Heart left ventricle (tissue), 16 donors: ENCODE measurements at regions not wholly inside any gene's neighbourhood (a gene's known extent, or its start where the extent isn't known, plus 50 kb on each side); places are given as distances from the start of the nearest gene placed in this dataset.
A peak's percentile ranks its signal among the peaks of the same experiment; 100 is the strongest.
"Not testable (repeated sequence)": the region's sequence is repeated elsewhere in the genome, so short reads cannot be mapped to it uniquely, and the experiment has no call there.

ENCODE experiments used
- ATAC-seq, 4 donors: fragments of 200-7000 bp; cut with Tn5 transposase; one replicate each; pipeline ENCODE4 v1.9.1; 2020 to 2022; ENCODE audit warnings: moderate library complexity in 4 of 4, mild to moderate bottlenecking in 3 of 4, moderate number of reproducible peaks in 1 of 4
- DNase-seq, 5 donors: peaks; one replicate each; pipeline ENCODE4 v3.0.0-alpha.2; 2020
- H3K27ac ChIP-seq, 12 donors: fragments of 200-600 bp; sonication (generic) in 4 of 12; one replicate each; pipeline versions ENCODE4 v1.5.0 to v1.8.0; 2016 to 2022; ENCODE audit warnings: mild to moderate bottlenecking in 2 of 12
- H3K27me3 ChIP-seq, 9 donors: fragments of 200-600 bp; sonication (generic) in 2 of 9; one replicate each; pipeline versions ENCODE4 v1.5.1 to v1.8.0; 2016 to 2022; ENCODE audit warnings: mild to moderate bottlenecking in 3 of 9
- H3K36me3 ChIP-seq, 9 donors: fragments of 200-600 bp; sonication (generic) in 2 of 9; one replicate each; pipeline versions ENCODE4 v1.5.0 to v1.8.0; 2018 to 2022; ENCODE audit warnings: mild to moderate bottlenecking in 2 of 9
- H3K4me1 ChIP-seq, 12 donors: fragments of 200-600 bp; sonication (generic) in 4 of 12; one replicate each; pipeline versions ENCODE4 v1.5.0 to v1.8.0; 2016 to 2022; ENCODE audit warnings: mild to moderate bottlenecking in 3 of 12
- H3K4me3 ChIP-seq, 12 donors: fragments of 200-600 bp; sonication (generic) in 4 of 12; one replicate each; pipeline versions ENCODE4 v1.5.0 to v1.8.0; 2017 to 2022; ENCODE audit warnings: mild to moderate bottlenecking in 9 of 12, moderate library complexity in 4 of 12
- H3K9me3 ChIP-seq, 12 donors: fragments of 200-600 bp; sonication (generic) in 4 of 12; one replicate each; pipeline versions ENCODE4 v1.5.0 to v1.8.0; 2016 to 2022; ENCODE audit warnings: mild to moderate bottlenecking in 1 of 12
- POLR2A ChIP-seq, 2 donors: fragments of 450-650 bp; IDR thresholded peaks; one replicate each; pipeline ENCODE4 v1.6.1; 2017; ENCODE audit warnings: antibody characterized with exemption in 2 of 2, mild to moderate bottlenecking in 2 of 2, moderate library complexity in 2 of 2
- WGBS, 4 donors: extraction: QIAGEN DNeasy Blood & Tissue Kit in 2 of 4; methylation state at CpG; one replicate each; pipeline versions ENCODE4 v1.1.5 to v1.1.7; 2013 to 2018; 5-methylcytosine and 5-hydroxymethylcytosine counted together
- intact Hi-C, 10 donors: fragments of 100-400 bp; cut with DNase I; formaldehyde crosslinking; loops; one replicate each; pipeline versions ENCODE4 v1.11.1 to v1.14.2; 2022
- TF ChIP-seq, protein P1 (sequence below), 12 donors: fragments of 200-600 bp; sonication (generic) in 4 of 12; IDR thresholded peaks; one replicate each; pipeline versions ENCODE4 v1.5.0 to v1.8.0; 2018 to 2022; ENCODE audit warnings: antibody characterized with exemption in 12 of 12, mild to moderate bottlenecking in 5 of 12
- donor health status: ischemic (EF 13 %, LVEDD 7.1; RV severe dilation, severe dysfunction).
- donor health status: healthy with polysubstance abuse.
- donor health status: DM: no; HTN: yes; CAD: no.
- donor health status: DM: no; HTN: no; CAD: no.
- donor health status: ischemic (EF 25% LVEDD 6.9; RV normal size, moderate dysfunction).
- donor health status: ischemic (EF 25% LVEDD 5.7; RV mildly dilated, moderate dysfunction).
- donor health status: healthy.
- donor health status: DM: yes; HTN: yes; CAD: no.
- donor health status: ischemic (EF 35%, LVEDD 5.7; RV mildly dilated, moderate dysfunction).
- donor health status: nonischemic (EF 11% LVEDD 7.7; RV severe dilation, severe dysfunction).
- donor health status: DM: yes; HTN: yes; CAD: no.
- donor health status: PGD.
- donor health status: ischemic (EF 29% LVEDD 5.4; RV normal size, mild dysfunction).
- donor health status: nonischemic (EF 23%, LVEDD 6.1; RV moderate dilation, normal function).

DNA sequence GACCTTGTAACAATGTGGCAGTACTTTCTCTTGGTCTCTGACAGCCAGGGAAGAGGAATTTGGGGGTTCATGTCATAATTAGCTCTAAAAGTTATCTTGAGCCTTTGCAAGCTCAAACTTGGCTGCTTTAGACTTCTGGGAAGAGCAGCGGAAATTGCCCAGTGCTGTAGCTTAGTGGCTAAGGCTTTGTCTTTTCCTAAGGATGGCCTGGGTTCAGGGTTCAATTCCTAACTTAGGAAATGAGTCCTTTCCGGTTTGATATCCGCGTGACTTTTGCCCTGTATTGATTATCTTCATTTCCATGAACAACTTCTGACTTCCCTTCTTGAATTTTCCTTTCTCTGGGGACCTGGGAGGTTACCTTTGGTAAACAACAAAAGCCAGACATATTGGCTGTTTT is 961.0 kb downstream of the CNTNAP5 start:
- 50 to 80% (median 57%) methylated on average over 4 of the region's 4 CpGs for WGBS, 4 donors
- no peaks in the 10 kb centered on the region for H3K9me3 ChIP-seq

DNA sequence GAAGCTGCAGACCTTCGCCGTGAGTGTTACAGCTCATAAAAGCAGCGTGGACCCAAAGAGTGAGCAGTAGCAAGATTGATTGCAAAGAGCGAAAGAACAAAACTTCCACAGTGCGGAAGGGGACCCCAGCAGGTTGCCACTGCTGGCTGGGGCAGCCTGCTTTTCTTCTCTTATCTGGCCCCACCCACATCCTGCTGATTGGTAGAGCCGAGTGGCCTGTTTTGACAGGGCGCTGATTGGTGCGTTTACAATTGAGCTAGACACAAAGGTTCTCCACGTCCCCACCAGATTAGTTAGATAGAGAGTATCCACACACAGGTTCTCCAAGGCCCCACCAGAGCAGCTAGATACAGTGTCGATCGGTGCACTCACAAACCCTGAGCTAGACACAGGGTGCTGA is 961.8 kb downstream of the CNTNAP5 start:
- H3K27ac ChIP-seq, H3K27me3 ChIP-seq, H3K4me3 ChIP-seq, ATAC-seq, DNase-seq, intact Hi-C loops, H3K9me3 ChIP-seq, H3K4me1 ChIP-seq, H3K36me3 ChIP-seq: not testable (repeated sequence)
- 75 to 85% (median 77%) methylated on average over 10 to 11 of the region's 11 CpGs for WGBS, 4 donors

More for the DNA sequence above, 961.0 kb downstream of the CNTNAP5 start:
- Histone ChIP-seq H3K27ac (no peak overlapping the region), H3K4me3 (no peak overlapping the region), H3K36me3 (no peaks in the 10 kb centered on the region), H3K27me3 (no peaks in the 10 kb centered on the region), H3K4me1 (no peaks in the 10 kb centered on the region)
- TF ChIP-seq POLR2A (IDR thresholded peaks at IDR 0.05), result no peak
- TF ChIP-seq, protein P1, sequence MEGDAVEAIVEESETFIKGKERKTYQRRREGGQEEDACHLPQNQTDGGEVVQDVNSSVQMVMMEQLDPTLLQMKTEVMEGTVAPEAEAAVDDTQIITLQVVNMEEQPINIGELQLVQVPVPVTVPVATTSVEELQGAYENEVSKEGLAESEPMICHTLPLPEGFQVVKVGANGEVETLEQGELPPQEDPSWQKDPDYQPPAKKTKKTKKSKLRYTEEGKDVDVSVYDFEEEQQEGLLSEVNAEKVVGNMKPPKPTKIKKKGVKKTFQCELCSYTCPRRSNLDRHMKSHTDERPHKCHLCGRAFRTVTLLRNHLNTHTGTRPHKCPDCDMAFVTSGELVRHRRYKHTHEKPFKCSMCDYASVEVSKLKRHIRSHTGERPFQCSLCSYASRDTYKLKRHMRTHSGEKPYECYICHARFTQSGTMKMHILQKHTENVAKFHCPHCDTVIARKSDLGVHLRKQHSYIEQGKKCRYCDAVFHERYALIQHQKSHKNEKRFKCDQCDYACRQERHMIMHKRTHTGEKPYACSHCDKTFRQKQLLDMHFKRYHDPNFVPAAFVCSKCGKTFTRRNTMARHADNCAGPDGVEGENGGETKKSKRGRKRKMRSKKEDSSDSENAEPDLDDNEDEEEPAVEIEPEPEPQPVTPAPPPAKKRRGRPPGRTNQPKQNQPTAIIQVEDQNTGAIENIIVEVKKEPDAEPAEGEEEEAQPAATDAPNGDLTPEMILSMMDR (IDR thresholded peaks at IDR 0.05), result no peak
- DNase-seq (no peak), ATAC-seq (no peak)
- intact Hi-C loops, result no loop called here

DNA sequence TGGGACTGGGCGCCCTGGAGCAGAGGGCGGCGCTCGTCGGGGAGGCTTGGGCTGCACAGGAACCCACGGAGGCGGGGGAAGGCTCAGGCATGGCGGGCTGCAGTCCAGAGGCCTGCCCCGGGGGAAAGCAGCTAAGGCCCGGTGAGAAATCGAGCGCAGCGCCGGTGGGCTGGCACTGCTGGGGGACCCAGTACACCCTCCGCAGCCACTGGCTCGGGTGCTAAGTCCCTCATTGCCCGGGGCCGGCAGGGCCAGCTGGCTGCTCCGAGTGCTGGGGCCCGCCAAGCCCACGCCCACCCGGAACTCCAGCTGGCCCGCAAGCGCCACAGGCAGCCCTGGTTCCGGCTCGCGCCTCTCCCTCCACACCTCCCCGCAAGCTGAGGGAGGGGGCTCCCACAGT is 962.3 kb downstream of the CNTNAP5 start:
- 92 to 100% (median 96%) methylated on average over 5 to 28 of the region's 28 CpGs for WGBS, 4 donors
- H3K27ac ChIP-seq, ATAC-seq, H3K27me3 ChIP-seq, H3K4me3 ChIP-seq, H3K4me1 ChIP-seq, intact Hi-C loops, H3K9me3 ChIP-seq, H3K36me3 ChIP-seq: not testable (repeated sequence)
- peak in 1 of 5 donors; percentile 46 for DNase-seq

DNA sequence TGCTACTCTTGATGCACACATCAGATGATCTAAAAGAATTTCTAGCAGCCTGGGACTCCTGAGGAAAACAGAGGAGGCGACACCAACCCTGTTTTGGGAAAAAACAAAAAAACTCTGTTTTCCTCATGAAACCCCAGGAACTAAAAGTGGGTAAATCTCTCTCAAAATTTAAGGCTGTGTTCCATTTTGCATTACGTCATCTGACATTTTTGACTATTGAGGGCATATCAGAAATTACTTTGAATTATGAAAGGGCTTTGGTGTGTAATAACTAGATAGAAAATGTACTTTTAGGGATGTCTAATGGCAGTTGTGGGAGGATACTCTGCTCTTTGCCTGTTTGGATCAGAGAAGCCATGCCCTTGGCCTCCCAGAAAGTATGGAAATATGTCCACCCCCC is 963.0 kb downstream of the CNTNAP5 start:
- TF ChIP-seq, protein P1 (IDR thresholded peaks at IDR 0.05), result no peak
- TF ChIP-seq POLR2A (IDR thresholded peaks at IDR 0.05), result no peak
- no peak for ATAC-seq

DNA sequence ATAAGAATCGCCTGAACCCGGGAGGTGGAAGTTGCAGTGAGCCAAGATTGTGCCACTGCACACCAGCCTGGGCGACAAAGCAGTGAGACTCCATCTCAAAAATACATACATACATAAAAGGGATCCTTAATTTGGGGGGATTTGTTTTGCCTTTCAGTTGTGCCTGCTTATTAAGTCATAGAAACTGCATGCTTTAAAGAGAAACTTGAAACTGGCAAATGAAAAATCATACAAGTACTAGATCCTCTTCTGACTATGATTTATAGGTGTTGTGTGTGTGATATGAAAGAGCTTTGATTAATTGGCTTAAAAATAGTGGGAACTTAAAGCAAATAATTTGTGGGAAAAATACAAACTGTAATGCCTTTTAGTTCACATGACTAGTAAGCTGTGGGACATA is 963.7 kb downstream of the CNTNAP5 start:
- Histone ChIP-seq H3K4me1 (no peaks in the 10 kb centered on the region), H3K4me3 (no peak overlapping the region), H3K27me3 (no peaks in the 10 kb centered on the region), H3K36me3 (no peaks in the 10 kb centered on the region), H3K27ac (no peak overlapping the region), H3K9me3 (no peaks in the 10 kb centered on the region)
- intact Hi-C loops, result no loop called here
- ATAC-seq, result no peak
- WGBS, 4 donors, result 91 to 93% (median 93%) methylated on average over 3 of the region's 3 CpGs
- no peak for TF ChIP-seq POLR2A (IDR thresholded peaks at IDR 0.05)
- TF ChIP-seq, protein P1 (IDR thresholded peaks at IDR 0.05), result no peak
- DNase-seq, result no peak

More for the DNA sequence above, 963.0 kb downstream of the CNTNAP5 start:
- Histone ChIP-seq H3K36me3 (no peaks in the 10 kb centered on the region), H3K4me3 (no peak overlapping the region), H3K27ac (no peak overlapping the region), H3K27me3 (no peaks in the 10 kb centered on the region), H3K4me1 (no peaks in the 10 kb centered on the region), H3K9me3 (no peaks in the 10 kb centered on the region)
- WGBS, 4 donors, result 76 to 92% (median 89%) methylated on average over 2 of the region's 2 CpGs
- intact Hi-C loops, result no loop called here
- DNase-seq, result no peak
